ENCODE measurements at regions not wholly inside any gene's neighbourhood (a gene's known extent, or its start where the extent isn't known, plus 50 kb on each side); places are given as distances from the start of the nearest gene placed in this dataset.

- no peak for DNase-seq
These were observed 210.1 kb downstream of the CDH9 start for GRCh38 chr5:26828294-26828693.

DNA sequence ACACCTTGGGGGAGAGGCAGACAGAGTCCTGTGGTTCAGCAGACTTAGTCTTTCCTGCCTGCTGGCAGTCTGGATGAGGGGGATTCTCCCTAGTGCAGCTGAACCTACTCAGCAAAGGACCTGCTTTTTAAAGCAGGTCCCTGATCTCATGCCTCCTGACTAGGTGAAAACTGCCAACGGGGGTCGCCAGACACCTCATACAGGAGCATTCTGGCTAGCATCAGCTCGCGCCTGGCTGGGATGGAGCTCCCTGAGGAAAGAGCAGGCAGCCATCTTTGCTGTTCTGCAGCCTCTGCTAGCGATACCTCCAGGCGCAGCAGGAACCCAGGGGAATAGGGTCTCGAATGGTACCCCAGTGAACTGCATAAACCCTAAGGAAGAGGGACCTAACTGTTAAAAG lies 225.2 kb downstream of the CDH9 start:
- DNase-seq = no peak

DNA sequence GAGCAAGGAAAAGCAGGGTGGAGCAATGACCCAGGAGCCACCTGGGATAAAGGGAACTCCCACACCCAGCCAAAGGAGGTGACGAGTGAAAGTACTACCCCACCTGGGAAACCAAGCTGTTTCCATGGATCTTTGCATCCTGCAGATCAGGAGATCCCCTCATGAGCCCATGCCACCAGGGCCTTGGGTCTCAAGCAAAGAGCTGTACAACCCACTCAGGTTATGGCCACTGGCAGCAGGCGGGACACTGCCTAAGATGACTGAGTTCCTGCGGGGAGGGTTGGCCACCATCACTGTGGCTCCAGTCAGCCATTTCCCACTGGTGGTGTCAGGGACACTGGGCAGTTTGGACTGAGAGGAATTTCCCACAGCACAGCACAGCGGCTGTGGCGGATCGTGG lies 225.7 kb downstream of the CDH9 start:
- no peak for DNase-seq

GRCh38 chr5:26807231-26808199 lies 230.9 kb downstream of the CDH9 start:
- no peak for DNase-seq

DNA sequence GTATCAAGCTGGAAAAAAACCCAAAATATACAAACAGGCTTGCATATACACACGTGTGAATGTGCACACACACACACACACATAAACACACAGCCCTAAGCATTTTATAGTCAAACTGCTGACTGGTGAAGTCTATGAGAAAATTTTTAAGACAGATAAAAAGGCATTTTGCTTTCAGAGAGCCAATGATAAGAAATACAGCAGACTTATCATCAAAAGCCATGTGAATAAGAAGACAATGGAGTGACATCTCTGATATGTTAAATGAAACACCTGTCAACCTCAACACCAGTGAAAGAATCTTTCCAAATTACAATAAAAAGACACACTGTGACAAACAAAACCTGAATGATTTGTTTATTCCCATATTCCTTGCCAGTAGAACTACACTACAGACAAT lies 233.3 kb downstream of the CDH9 start:
- DNase-seq = no peak

DNA sequence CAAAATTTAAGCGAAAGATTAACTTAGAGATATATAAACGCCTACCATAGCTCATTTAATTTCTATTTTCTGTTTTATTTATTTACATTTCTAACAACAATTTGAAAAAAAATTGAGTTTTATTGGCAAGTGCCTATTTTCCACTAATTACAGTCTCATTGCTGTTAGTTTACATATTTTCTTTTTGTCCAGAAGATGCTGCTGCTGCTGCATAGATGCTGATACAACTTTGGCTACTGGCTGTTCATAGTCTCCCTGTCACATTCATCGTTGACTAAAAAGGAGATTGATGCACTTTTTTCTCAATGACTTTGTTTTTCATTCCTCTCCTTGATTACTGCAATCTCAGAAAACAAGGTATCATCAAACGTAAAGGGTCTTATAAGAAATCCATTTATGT lies 235.4 kb downstream of the CDH9 start:
- DNase-seq = no peak

DNA sequence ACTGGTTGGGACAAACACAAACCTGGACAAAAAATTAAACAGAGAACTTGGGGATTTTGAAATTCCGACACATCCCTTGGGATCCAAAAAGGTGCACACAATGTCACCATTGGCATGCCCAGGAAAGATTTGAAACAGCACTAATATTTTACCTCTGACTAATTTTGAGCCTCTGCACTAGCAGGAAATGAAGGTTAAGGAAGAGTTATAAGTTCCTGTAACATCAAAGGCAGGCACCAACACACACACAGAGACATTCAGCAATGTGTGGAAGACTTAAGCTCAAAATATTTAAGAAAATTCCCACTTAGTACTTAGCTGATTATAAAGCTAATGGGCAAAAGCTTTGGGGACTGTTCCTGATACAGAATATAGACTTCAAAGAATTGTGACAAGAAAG lies 247.0 kb downstream of the CDH9 start:
- no peak for DNase-seq

DNA sequence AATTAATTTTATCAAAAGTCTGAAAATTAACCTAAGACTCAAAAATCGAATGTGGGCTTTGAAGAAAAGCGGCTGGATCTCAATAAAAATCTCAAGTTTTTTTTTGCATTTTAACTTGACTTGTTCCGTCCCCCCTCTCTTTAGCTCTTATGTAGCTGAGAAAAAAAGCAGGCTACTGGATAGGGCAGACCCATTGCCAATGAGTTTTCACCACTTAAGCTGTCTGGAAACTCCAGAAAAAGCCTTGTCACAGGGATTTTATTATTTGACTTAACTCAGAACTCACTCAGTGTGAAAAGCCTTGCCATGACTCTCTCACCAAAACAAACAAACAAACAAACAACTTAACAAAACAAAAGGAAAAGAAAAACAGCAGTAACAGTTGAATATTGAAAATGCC lies 247.4 kb downstream of the CDH9 start:
- DNase-seq = no peak

GRCh38 chr5:26763215-26763614 lies 275.2 kb downstream of the CDH9 start:
- DNase-seq = no peak

DNA sequence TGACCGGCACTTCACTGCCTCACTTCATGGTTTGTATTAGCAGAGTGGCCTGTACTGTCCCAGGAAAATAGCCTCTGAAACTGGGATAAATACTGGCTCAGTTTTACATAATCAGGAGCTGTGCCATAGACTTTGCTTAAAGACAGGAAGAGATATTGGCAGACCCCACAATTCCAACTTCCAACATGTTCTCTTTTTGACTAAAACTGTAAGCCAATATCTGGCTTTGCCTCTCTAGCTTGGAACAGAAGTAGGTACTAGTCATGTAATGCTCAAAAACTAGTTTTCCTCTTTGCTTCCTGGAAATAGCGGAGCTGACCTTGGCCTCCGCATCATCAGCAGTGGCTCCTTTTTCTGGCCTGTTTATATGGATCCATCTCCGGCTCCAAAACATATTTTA lies 276.9 kb downstream of the CDH9 start:
- no peak for DNase-seq

GRCh38 chr5:26761045-26761444 lies 277.3 kb downstream of the CDH9 start:
- no peak for DNase-seq

DNA sequence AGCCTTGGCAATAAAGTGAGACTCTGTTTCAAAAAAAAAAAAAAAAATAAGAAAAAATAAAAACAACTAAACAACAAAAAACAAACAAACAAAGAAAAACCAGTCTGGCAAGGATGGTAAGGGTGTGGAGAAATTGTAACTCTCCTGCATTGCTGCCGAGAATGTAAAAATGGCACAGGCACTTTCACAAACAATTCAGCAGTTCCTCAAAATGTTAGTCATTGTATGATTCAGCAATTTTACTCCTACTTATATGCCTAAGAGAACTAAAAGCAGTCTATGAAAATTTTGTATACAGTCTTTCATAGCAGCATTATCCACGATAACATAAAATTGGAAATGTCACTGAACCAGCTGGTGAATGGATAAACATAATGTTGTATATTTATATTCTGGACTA lies 280.4 kb downstream of the CDH9 start:
- DNase-seq = no peak

DNA sequence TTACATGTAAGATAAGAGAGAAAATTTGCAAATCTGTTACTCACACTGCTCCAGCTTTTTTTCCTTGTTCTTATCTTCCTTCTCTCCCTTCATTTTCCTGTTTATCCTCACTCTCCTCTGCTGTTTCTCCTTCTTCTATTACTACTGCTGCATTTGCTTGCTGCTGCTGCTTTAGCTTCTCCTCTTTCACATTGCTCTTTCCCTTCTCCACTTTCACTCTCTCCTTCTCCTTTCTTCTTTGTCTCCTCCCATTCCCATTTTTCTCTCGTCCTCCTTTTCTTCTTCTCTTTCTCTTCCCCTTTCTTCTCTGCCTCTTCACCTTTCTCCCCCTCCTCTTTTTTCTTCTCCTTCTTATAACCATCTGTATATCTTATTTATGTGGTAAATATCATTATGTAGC lies 288.6 kb downstream of the CDH9 start:
- DNase-seq = no peak

DNA sequence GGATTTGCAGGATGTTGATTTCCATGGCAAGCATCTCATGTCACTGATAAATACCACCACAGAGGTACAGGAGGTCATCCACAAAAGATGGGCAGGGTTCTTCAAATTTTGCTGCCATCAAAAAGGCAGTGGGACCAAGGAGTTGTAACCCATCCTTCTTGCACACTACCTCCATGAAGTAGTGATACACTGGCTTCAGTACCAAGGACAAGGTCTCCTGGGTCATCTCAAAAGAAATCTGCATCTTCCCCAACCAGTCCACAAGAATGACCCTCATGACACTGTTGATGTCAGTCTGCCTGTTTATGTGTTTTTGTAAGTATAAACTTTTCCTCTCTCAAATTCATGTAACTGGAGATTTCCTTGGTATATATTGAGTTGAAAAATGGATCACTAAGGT lies 298.2 kb downstream of the CDH9 start:
- DNase-seq = no peak

GRCh38 chr5:26737348-26738265 lies 300.8 kb downstream of the CDH9 start:
- DNase-seq = no peak

DNA sequence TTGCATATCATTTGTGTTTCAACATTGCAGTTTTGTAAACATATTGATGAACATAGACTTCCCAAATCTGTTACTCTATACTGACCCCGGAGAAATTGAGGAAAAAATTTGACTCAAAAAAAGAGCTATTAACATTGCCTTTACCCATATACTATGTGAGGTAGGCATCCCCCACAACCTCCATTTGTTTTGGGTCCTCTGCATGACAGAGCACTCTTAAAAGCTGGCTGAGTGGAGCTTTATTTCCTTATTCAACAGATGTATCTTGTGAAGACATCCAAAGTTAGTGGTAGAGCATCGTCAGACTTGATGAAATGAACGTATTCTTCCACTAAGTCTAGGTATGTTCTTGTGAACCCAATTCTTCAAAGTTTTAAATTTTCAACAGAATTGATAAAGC lies 310.5 kb downstream of the CDH9 start:
- no peak for DNase-seq

DNA sequence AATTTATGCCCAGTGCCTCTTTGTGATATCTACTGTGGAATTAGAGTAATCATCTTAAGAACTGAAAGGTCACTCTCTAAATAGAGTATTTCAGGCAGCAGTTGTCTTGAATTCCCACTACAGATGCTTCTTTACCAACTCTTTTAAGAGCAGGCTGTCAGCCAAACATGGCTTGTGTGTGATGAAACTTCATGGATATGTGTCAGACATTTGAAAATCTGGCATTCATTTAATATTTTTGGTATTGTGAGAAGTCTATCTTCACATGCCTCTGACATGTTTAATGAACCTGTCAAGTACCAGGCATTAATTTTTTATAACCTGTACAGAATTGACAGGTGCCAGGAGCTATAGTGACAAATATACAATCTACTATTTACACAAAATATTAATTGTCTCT lies 318.6 kb downstream of the CDH9 start:
- no peak for DNase-seq

DNA sequence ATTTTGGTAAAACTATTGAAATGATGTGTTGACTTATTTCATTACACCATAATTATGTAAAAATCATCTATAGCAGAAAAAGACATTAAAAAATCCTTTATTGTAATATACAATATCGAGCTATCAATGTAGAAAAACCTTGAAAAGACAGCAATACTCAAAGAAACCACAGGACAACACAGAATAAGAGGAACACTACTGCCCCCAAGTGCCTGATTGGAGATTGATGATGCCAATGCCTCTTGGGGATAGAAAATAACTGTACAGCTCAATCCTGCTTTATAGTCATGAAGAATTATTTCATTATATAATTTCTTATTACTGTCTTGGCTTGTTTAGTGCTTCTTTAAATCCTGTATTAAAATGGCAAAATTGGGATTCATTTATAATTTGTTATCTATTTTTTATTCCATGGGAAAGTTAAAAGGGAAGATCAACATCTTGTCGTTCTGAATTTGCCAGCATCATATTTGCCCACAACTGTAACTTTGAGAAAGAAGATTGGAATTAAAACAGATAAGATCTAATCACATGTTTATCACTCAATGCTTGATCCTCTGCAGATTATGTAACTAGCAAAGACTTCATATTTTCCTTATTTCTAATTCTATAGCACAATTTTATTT lies 337.5 kb downstream of the CDH9 start:
- DNase-seq = no peak

DNA sequence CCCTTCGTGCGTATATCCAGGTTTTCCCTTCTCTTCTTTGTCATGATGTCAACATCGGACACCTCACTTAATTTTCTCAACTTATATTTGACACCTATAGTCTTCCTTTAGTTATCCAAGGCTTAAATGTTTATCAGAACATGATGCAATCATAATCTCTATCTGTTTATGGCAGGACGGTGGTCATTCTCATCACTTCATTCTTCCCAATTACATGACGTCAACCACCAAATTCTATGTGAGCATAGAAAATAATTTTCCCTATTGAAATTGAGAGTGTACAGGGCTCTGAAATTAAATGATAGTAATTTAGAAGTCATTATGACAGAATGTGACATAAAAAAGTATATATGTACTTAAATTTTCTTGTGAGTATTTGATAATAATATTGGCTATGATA lies 345.4 kb downstream of the CDH9 start:
- no peak for DNase-seq

GRCh38 chr5:26691486-26691885 lies 346.9 kb downstream of the CDH9 start:
- DNase-seq = no peak

GRCh38 chr5:26690511-26690910 lies 347.9 kb downstream of the CDH9 start:
- DNase-seq = no peak

DNA sequence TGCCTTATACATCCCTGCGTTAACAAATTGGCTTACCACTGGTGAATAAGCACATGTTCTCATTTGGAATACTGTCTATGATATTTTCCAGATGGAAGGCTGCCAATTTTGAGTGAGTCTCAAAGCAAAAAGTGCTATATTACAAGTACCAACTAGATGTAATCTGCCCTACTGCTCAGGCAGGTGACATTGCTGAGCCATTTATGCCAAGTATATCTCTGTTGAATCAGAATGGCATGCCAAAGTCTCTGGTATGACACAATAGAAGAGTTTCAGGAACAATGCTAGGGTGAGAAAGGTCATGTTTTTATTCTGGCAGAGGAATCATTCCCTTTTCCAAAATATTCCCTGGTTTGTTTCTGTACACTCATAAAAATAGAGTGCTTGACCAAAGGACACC lies 356.5 kb downstream of the CDH9 start:
- no peak for DNase-seq

GRCh38 chr5:26674846-26675245 lies 363.5 kb downstream of the CDH9 start:
- DNase-seq = no peak

Data from occipital lobe (tissue), 1 donor.